Fibroblast of skin of abdomen (primary cell): ENCODE measurements at regions not wholly inside any gene's neighbourhood (a gene's known extent, or its start where the extent isn't known, plus 50 kb on each side); places are given as distances from the start of the nearest gene placed in this dataset.
"Not testable (repeated sequence)": the region's sequence is repeated elsewhere in the genome, so short reads cannot be mapped to it uniquely, and the experiment has no call there.

ENCODE experiments used
- DNase-seq: peaks from one replicate; pipeline ENCODE4 v3.0.0-alpha.2; 2013

DNA sequence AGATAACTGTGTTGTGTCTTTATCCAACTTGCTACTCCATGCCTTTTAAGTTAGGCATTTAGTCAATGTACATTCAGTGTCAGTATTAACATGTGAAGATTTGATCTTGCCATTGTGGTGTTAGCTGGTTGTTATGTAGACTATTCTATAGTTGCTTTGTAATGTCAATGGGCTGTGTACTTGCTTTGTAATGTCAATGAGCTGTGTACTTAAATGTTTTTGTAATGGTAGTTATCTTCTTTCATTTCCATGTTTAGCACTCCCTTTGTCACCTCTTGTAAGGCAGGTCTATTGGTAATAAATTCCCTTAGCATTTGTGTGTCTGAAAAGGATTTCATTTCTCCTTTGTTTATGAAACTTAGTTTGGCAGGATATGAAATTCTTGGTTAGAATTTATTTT lies 53.4 kb downstream of the MC4R start:
- no peak for DNase-seq

DNA sequence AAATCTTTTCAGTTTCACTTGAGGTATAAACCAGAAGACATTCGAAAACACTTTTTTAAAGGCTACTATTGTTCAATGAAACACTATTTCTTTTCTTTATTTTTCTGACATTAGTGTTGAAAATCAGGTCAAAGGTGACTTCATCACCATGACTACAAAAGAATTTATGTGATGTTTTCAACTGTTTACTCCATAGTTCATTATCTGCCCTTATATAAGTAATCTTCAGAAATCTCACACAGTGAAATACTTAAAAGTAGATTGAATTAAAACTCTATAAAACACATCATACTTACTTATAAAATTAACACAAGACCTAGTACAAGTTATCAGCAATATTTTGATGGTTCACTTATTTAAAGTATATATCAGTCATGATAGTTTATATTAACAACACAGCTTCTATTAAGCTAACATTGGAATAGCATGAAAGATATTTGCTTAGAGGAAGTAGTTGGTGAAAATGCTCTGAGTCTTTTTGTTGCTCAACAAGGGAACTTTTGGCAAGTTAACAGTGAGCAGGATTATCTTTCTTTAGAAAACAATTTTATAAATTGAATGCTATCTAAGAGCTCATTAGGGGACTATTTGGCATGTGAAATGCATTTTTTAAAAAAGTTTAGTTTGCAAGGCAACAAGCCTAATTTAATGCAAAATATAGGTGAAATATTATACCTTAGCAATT lies 60.8 kb downstream of the MC4R start:
- no peak for DNase-seq

DNA sequence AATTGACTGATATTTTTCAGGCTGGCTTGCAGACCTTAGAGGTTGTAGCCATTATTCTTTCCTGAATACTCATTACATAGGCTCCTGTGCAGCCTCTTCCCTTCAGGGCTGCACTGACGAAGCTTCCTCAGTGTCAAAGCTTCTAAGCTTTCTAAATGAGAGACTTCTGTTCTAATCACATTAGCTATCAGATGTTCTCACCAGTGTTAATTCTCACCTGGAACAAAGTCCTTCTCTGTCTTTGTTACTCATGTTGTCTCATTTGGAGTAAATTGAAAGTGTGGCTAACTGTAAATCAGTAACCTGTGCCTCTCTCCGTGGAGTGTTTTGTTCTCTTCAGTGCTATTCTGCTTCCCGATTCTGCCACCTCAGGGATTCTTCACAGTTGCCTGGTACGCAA lies 76.9 kb downstream of the MC4R start:
- no peak for DNase-seq

DNA sequence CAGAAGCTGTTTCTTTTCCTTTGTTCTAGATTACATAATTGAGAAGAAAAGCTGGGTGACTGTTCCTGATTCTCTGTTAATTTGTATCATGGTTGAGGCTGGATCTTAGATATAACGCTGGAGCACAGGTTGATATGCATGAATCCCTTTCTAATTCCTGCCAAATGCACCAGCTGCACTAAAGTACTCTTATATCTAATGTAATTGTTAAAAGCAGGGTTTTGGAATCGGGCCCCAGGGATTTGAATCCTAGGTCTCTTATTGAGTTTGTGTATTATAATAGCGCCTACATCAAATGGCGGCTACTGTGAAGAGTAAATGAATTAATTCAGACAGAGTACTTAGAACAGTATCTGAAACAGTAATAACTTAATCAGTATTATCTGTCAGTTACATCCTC lies 80.4 kb downstream of the MC4R start:
- DNase-seq: no peak

DNA sequence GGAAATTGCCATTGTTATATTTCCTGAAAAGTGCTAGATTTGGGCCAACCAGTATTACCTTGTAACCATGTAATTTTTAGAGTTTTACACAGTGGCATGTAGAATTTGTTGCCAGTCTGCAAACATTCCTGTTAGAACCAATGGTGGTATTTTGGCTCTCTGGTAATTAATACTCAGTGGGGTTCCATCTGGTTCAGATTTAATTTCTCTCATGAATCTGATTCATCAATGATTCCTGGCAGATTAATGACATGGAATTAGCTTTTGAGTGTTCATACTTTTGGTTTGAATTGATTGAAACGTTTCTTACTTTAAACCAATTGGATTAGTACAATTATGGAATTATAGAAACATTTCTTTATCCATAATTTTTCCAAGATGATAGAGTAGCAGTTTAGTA lies 93.2 kb downstream of the MC4R start:
- peak; percentile 68 for DNase-seq

DNA sequence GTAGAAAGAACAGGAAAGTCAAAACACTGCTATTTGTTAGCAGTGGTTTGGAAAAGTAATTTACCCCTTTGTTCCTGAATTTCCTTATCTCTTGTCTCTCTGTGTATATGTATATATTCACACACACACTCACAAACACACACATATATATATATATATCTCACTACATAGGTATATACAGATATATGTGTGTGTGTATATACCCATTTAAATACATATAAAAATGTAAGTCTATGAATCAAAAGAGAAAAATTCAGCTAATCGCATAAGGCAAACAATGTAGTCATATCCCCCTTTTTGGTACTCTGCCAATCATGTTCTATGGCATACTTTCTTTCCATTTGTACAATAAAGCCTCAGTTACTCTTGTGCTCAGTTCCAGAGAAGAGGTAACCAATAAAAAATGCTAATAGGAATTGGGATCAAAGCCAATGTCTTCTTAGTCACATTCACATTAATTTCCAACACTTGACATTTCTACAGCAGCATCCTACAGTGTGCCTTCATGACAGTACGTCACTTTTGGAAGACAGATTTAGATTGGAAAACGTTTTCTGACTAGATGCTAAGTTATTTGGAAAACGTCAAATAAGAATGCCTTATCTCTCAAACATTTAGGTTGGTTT lies 94.6 kb downstream of the MC4R start:
- DNase-seq: peak; percentile 87

DNA sequence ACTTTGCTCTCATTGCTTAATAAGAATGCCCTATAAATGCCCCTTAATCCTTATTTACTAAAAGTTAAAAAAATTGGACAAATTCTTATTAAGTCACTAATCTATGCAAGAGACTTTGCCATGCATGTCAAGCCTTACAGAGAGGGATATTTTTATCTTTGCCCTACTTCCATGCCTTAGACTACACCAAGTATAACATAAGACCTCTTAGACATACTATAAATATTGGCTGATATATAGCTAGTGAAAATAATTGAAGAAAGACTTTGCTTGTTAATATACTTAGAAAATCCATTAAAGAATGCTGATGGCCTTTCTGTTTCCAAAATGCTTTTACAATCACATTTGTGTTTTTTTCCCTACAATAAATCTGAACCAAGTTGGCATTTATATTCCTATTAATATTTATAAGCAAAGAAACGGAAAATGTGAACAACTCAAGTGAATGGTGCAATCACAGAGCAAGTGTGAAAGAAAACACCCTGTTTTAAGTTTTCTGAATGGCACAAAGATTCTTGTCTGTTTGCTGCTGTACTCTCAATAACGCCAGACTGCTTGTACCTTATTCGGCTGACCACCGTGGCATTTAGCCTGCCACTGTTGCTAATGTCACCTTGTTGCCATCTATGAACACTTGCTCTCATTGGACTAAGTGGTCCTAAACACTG lies 105.0 kb downstream of the MC4R start:
- no peak for DNase-seq

DNA sequence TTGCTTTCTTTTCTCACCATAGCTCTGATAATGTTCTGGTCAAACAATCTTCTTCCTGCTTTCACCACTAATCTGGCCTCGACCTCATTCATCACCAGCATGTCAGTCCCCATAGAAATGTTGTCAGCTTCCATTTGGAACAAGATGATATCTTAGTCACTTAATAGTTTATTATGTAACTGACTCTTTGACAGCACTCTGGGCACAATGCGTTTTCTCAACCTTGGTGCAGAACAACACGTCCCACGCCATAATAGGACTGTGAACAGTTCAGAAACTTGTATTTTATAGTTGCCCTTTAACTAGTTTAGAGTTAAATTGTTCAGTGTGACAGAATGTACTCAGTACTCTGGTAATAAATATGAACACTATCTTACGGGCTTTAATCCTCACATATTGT lies 106.0 kb downstream of the MC4R start:
- DNase-seq: no peak

DNA sequence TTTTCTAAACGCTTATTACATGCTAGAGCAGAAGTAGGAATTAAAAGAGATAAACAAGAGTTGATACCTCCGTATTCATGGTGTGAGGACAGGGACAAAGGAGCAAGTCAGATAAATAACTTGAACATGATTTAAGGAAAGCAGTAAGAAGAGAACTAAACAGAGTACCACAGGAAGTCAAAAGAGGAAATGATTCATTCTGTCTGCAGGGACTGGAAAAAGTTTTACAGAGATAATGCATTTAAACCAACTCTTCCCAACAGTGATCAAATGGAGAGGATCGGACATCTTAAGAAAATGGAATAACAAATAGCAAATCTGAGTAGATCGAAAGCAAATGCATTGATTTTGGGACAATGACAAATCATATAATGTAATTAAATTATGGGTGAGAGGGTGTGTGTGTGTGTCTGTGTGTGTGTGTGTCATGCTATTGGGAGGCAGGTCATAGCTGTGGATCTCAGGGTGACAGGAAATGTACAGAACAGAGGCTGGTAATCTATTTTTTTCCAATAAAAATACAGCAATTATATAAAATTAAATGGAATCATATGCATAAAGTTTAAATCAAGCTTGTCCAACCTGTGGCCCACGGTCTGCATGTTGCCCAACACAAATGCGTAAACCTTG lies 113.4 kb downstream of the MC4R start:
- peak; percentile 10 for DNase-seq

DNA sequence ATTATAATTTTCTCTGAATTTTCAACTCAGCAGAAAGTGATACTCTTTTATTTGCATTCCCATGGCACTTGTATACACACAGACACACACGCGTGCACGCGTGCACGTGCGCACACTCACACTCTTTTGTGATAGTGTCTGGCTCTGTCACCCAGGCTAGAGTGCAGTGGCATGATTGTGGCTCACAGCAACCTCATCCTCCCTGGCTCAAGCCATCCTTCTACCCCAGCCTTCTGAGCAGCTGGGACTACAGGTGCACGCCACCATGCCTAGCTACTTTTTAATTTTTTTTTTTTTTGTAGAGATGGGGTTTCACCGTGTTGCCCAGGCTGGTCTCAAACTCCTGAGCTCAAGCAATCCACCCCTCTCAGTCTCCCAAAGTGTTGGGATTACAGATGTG lies 123.2 kb downstream of the MC4R start:
- no peak for DNase-seq

DNA sequence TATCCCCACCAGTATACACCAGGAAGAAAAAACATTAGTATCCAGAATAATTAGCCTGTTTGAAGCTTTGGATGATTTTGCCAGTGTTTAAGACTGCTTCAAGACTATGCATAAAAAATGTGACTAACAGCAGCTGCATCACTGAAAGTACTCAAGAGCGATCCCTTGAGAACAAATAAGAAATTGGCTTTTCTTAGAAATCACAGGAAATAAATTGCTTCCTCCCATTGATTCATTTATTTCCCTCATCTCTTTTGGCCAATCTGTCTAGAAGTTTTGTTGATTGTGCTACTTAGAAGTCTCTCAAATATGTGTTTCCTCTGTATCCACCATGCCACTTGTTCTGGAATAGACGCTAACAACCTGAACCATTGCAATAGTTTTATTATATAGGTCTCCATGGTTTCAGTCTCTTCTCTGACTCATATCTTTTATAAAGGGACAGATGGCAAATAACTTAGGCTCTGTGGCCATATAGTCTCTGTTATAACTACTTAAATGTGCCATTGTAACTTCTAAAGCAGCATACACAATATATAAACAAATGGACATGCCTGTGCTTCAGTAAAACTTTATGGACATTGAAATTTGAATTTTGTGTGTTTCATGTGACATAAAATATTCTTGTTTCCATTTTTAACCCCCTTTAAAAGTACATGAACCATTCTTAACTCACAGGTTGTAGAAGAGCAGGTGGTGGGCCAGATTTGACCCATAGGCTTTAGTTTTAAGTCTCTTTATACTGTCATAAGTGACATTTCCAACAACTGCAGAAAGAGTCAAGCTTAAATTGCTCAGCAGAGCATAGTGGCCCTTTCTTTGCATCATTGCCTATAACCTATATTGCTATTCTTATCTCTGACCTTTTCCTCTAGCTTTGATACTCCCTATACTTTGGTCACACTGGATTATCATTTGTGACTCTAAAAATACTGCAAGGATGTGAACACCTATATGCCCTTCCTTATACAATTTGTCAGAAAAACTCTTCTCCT lies 123.9 kb downstream of the MC4R start:
- DNase-seq: no peak

DNA sequence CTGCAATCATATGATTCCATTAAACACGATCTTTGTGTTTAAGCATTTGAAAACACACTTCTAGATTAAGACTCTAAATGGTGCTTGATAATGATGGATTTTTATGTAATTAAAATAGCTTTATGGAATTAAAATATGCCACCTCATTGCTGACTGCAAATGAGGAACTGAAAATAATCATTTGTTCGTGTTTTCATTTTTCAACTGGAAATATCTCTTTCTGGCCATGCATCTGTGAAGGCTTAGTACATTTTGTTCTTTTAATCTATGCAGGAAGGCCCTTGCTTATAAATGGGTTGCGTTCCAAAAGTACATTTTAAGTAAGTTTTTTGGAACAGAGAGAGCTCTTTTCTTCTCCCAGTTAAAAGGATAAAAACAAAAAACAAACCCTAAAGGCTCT lies 125.5 kb downstream of the MC4R start:
- no peak for DNase-seq

DNA sequence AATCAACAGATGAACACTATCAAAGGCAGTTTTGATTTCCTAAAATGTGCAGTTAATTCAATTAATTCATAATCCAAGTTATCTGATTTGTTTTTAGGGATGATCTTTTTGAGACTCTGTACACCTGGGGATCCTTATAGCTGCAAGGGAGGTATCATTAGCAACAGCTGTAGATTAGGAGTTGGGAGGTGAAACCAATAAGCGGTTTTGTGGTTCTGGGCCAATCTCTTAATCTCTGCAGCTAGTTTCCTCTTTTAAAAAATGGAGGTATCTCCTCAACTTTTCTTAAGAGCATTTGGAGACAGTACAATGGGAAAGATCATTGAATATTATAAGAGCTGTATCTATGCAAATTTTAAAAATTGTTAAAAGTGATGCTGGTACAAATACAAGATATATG lies 126.0 kb downstream of the MC4R start:
- DNase-seq: no peak

DNA sequence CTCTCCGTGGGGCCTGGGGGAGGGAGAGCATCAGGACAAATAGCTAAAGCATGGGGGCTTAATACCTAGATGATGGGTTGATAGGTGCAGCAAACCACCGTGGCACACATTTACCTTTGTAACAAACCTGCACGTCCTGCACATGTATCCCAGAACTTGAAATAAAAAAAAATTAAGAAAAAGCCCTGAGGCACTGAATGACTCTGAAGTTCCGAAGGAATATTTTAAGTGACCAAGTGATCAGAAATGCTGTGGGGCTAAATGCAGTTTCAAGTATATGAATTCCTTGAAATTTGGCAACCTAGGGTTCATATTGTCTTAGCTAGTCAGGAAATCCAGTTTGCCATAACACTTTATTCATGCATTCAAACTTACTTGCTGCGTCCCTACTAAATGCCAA lies 127.5 kb downstream of the MC4R start:
- DNase-seq: no peak

DNA sequence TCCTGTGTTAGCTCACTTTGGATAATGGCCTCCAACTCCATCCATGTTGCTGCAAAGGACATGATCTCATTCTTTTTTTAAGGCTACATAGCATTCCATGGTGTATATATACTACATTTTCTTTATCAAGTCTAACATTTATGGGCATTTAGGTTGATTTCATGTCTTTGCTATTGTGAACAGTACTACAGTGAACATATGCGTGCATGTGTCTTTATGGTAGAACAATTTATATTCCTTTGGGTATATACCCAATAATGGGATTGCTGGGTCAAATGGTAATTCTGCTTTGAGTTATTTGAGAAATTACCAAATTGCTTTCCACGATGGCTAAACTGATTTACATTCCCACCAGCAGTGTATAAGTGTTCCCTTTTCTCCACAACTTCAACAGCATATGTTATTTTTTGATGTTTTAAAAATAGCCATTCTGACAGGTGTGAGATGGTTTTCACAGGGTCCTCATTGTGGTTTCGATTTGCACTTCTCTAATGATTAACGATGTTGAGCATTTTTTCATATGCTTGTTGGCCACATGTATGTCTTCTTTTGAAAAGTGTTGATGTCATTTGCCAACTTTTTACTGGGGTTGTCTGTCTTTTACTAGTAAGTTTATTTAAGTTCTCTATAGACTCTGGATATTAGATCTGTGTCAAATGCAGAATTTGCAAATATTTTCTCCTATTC lies 133.4 kb downstream of the MC4R start:
- not testable (repeated sequence) for DNase-seq

DNA sequence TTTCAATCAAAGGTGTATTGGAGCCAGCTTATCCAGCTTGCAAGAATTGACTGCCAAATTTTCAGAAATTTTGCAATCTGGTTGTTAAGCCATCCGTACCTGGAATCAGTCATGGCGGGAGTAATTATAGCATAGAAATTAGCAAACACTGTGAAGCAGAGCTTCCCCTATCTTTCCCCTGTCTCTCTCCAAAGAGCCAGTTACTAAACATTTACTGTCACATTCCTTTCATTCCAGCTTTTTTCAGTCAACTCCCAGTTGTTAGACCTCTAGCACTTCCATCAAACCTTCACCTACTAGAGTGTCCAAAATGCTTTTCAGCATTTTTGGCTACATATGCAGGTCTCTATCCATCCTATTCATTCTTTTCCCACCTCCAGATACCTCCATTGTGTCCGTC lies 137.4 kb downstream of the MC4R start:
- no peak for DNase-seq

DNA sequence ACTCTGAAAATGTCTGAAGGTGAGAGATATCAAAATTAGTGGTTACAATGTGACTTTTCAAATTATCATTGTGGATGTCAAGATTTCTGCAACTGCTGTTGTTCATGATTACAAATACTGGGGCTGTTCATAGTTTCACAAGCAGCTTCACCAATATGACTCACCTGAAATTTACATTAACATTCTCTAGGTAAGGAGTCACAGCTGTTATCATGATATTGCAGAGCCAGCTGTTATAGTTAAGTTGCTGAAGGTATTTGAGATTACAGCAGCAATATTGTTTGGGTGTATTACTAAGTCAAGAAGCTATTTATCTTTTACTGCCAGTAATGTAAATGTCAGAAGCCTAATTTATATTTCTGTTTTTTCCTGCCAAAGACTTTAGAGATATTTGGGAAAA lies 140.0 kb downstream of the MC4R start:
- peak; percentile 37 for DNase-seq

DNA sequence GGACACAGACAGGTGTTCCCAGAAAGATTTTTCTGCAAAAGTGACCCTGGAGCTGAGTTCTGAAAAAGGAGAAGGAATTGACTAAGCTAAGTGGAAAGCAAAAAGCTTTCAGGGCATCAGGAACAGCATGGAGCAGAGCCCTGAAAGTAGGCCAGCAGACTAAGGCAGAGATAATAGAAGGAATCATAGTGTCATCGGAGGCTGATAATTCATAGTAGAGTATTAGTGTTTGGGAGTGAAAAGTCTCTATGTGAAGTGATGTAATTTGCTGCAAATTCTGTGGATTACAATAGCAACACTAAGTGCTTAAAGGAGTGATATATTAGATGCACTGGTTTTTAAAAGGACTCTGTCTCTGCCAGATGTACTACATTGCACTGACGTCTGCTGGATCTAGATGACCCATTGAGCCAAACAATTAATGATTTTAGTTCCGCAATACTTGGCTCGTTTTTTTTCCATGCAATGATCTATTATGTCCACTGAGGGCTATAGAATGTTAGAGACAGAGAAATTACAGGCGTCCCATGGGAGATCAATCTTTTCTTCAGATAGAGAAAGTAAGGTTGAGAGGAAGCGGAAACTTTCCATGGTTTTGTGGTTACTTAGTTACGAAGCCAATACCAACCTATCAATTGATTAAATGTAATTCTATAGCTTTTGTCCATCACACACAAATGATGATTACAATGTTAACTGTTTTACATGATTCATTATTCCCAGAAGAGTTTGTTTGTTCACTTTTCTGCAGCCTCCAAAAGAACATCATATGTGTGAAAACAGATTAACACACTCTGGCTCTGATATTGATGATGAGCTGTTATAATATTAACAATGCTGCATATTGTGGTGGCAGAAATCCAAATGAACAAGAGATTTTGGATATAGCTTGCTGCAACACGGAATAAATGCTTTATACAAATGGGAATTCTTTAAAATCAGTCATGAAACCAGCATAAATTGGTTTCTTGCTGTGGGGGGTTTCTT lies 143.7 kb downstream of the MC4R start:
- DNase-seq: no peak

DNA sequence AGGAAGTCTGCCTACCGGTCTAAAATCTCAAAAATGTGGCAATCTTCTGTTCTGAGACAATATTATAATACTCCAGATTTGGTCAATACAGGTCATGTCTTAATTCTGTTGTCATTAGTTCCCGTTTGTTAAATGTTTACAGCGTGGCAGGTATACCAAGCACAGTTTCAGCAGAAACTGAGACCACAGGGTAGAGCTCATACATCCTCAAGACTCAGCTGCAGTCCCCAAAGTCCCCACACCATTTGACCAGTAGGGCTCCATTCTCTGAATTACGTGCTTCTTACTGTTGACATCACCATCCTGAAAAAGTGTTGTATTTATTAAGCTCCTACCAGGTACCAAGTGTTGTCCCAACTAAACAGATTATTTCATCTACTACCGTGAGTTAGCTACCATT lies 157.1 kb downstream of the MC4R start:
- DNase-seq: no peak

DNA sequence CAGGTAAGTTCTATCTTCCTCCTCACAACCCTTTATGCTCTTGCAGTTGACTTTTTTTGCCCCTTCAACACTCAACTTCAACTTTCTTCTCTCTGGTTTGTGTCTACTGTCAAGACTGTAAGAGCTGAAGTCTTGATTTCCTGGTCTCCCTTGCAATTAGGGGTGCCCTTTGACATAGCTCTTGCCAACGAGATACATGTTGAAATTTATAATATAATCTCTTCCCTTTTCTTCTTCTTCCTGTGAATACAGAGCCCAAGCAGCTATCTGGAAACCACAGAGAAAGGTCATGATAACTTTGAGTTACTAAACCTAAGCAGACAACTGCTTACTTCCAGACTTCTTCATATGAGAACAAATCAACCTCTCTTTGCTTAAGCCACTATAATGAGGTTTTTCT lies 163.5 kb downstream of the MC4R start:
- no peak for DNase-seq

DNA sequence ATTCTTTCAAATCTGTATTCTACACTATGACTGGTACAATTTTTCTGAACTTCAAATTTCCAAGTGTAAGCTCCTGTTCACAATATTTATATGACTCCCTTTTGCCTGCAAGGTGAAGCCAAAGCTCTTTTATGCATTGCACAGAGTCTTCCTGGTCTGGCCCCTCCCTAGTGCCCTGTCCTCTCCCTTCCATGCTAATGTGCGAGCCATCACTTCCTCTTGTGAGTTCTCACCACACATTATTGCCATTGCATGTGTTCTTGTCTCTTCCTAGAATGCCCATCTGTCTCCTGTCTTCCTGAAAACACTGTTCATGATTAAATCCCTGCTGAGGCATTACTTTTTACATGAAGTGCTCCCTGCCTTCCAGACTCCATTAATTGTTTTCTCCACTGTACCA lies 169.9 kb downstream of the MC4R start:
- DNase-seq: no peak
